Gastroesophageal sphincter (tissue), 4 donors: ENCODE measurements at regions not wholly inside any gene's neighbourhood (a gene's known extent, or its start where the extent isn't known, plus 50 kb on each side); places are given as distances from the start of the nearest gene placed in this dataset.

Experiments
- ATAC-seq: fragments of 150-250 bp; one replicate; pipeline ENCODE4 v1.9.1; 2016; ENCODE audit warnings: mild to moderate bottlenecking, moderate library complexity
- H3K27ac ChIP-seq, 4 donors: fragments of 200-600 bp; sonication (generic) in 3 of 4; 1 replicate in 3 of 4; 2 replicates in 1 of 4; pipeline ENCODE4 v1.5.1; 2016 to 2019
- H3K27me3 ChIP-seq: fragments of 200-600 bp; sonication (generic); one replicate; pipeline ENCODE4 v1.5.1; 2019
- H3K36me3 ChIP-seq, 2 donors: fragments of 200-600 bp; sonication (generic); one replicate each; pipeline ENCODE4 v1.5.1; 2019; ENCODE audit warnings: control low read depth in 1 of 2
- H3K4me1 ChIP-seq, 3 donors: fragments of 200-600 bp; sonication (generic); 1 replicate in 2 of 3; 2 replicates in 1 of 3; pipeline ENCODE4 v1.5.1; 2016 to 2019; ENCODE audit warnings: control low read depth in 2 of 3
- H3K4me3 ChIP-seq, 2 donors: fragments of 200-600 bp; sonication (generic); one replicate each; pipeline ENCODE4 v1.5.1; 2019; ENCODE audit warnings: mild to moderate bottlenecking in 1 of 2, moderate library complexity in 1 of 2
- H3K9me3 ChIP-seq, 3 donors: fragments of 200-600 bp; sonication (generic); one replicate each; pipeline ENCODE4 v1.5.1; 2017 to 2019; ENCODE audit warnings: control low read depth in 2 of 3
- EP300 ChIP-seq: sonication (generic); formaldehyde crosslinking; IDR thresholded peaks from one replicate; pipeline ENCODE4 v1.6.1; 2017; ENCODE audit warnings: antibody characterized with exemption, mild to moderate bottlenecking
- POLR2A ChIP-seq, 2 donors: fragments of 450-650 bp; IDR thresholded peaks; one replicate each; pipeline ENCODE4 v1.6.1; 2017; ENCODE audit warnings: antibody characterized with exemption in 2 of 2, mild to moderate bottlenecking in 2 of 2, moderate library complexity in 1 of 2
- POLR2AphosphoS5 ChIP-seq: sonication (generic); formaldehyde crosslinking; IDR thresholded peaks from one replicate; pipeline ENCODE4 v1.6.1; 2017; ENCODE audit warnings: antibody characterized with exemption
- WGBS, 2 donors: methylation state at CpG; one replicate each; pipeline ENCODE4 v1.1.5; 2018; ENCODE audit warnings: low coverage in 1 of 2; 5-methylcytosine and 5-hydroxymethylcytosine counted together
- TF ChIP-seq, protein P1 (sequence below), 4 experiments: fragments of 200-600 bp in 2 of 4; fragments of 450-650 bp in 2 of 4; sonication (generic) in 1 of 4; IDR thresholded peaks; one replicate each; pipeline ENCODE4 v1.5.1; 2017 to 2019; ENCODE audit warnings: antibody characterized with exemption in 4 of 4, mild to moderate bottlenecking in 2 of 4, moderate library complexity in 2 of 4

DNA sequence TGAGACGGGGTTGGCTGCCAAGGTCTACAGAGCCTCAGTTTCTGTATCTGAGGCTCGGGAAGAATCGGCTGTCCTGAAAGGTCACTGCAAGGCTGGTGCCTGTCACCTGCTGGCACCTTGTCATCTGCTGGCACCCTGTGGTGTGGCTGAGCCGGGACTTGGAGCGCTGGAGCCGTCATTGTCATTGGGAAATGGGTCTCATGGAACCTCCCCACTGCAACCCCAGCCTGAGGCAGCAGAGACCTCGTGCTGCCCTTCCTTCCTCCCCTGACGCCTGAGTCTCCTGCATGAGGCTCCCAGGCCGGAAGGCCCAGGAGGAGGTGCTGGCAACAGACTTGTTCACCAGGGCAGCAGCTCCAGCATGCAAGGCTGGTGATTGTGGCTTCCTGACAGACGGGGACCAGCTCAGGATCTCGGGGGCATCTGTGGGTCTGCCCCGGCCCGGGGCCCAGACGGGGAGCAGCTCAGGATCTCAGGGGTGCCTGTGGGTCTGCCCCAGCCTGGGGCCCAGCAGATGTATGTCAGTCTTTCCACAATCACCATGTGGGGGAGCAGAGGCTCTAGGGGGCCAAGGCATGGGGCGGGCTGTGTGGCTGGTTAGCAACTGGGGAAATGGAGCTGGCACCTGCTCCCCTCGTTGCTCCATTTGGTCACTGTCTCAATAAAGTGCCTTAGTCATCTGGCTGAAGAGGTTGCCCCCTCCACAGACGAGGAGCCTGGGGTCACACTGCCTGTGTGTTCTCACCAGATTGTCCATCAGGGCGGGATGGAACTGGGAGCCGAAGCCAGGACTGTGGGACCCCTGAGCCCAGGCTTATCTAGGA lies 668.7 kb downstream of the BRD1 start:
- no peaks in the 10 kb centered on the region for H3K4me1 ChIP-seq
- TF ChIP-seq EP300 (no peak), POLR2AphosphoS5 (no peak), POLR2A (IDR thresholded peaks at IDR 0.05) (no peak)
- TF ChIP-seq, protein P1, sequence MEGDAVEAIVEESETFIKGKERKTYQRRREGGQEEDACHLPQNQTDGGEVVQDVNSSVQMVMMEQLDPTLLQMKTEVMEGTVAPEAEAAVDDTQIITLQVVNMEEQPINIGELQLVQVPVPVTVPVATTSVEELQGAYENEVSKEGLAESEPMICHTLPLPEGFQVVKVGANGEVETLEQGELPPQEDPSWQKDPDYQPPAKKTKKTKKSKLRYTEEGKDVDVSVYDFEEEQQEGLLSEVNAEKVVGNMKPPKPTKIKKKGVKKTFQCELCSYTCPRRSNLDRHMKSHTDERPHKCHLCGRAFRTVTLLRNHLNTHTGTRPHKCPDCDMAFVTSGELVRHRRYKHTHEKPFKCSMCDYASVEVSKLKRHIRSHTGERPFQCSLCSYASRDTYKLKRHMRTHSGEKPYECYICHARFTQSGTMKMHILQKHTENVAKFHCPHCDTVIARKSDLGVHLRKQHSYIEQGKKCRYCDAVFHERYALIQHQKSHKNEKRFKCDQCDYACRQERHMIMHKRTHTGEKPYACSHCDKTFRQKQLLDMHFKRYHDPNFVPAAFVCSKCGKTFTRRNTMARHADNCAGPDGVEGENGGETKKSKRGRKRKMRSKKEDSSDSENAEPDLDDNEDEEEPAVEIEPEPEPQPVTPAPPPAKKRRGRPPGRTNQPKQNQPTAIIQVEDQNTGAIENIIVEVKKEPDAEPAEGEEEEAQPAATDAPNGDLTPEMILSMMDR (IDR thresholded peaks at IDR 0.05), result no peak
- no peaks in the 10 kb centered on the region for H3K36me3 ChIP-seq
- no peak overlapping the region for H3K27ac ChIP-seq
- WGBS, 2 donors, result 66 to 79% methylated on average over 5 to 10 of the region's 19 CpGs
- no peaks in the 10 kb centered on the region for H3K9me3 ChIP-seq
- peaks cover 87% of the 10 kb centered on the region for H3K27me3 ChIP-seq
- ATAC-seq, result no peak
- H3K4me3 ChIP-seq, result no peak overlapping the region

DNA sequence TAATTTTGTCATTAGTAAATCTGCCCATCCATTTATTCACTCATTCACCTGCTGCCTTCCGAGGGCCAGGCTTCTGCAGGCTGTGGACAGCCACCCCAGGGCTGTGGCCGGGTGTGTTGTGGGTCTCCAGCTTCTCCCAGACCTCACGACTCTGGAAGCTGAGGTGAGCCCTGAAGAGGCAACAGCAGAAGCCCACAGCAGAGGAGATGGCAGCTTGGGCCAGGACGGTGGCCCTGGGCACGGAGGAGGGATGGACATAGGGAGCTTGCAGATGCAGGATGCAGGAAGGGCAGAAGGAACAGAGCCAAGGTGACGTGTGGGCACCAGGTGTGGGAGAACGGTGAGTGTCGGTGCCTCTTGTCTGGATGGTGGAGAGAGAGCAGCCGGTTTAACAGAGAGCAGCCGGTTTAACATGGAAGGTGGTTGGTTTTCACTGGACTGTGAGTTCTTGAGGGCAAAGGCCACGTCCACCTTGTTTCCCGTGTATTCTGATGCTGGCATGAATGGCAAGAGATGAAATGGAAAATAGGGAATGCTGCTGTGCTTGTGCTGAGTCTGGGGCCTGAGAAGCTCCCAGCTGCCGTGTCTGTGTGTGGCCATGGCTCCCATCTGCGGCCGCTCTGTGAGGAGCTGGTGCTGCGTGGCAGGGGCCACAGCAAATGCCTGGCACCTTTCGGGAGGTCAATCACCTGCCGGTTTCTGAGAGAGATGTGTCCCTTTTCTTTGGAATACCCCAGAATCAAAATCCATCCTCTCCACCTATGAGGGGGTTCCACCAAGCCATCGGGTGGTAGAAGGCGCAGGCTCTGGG lies 669.9 kb downstream of the BRD1 start:
- H3K4me3 ChIP-seq, result no peak overlapping the region
- no peak for ATAC-seq

DNA sequence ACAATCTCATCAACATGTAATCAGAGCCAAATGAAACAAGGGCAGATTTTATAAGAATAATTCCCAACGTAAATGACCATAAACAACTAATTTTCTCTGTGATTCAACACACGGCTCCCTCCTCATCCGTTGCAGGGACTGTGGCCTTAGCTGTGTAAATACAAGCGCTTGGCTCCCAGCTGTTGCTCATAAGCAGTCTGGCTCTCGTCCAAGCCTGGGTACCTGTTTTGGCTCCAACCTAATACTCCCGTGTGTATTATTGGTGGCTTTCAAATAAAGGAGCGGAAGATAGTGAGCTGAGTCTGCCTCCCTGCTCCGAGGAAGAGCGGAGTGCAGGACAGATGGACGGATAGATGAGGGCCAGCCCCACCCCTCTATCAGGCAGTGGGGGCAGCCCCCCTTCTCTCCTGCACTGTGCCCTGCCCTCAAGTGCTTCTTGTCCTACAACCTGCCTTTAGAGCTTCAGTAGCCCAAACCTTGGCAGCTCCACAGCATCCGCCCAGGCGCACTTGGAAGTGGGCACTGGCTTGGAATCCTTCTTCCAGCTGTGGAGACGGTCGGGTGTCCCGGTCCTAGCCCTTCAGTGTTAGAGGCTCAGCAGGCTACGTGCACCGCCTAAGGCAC lies 670.9 kb downstream of the BRD1 start:
- Histone ChIP-seq H3K27me3 (peaks cover 91% of the 10 kb centered on the region), H3K4me1 (no peaks in the 10 kb centered on the region), H3K27ac (no peak overlapping the region), H3K9me3 (no peaks in the 10 kb centered on the region), H3K36me3 (no peaks in the 10 kb centered on the region), H3K4me3 (no peak overlapping the region)
- TF ChIP-seq POLR2AphosphoS5 (no peak), EP300 (no peak), POLR2A (IDR thresholded peaks at IDR 0.05) (no peak)
- TF ChIP-seq, protein P1 (IDR thresholded peaks at IDR 0.05), result no peak
- ATAC-seq, result no peak
- WGBS, 2 donors, result 30 to 33% methylated on average over 11 of the region's 17 CpGs

More for the DNA sequence above, 669.9 kb downstream of the BRD1 start:
- 77 to 80% methylated on average over 5 to 14 of the region's 20 CpGs for WGBS, 2 donors
- H3K27ac ChIP-seq, result no peak overlapping the region
- TF ChIP-seq, protein P1 (IDR thresholded peaks at IDR 0.05), result no peak
- TF ChIP-seq POLR2AphosphoS5, result no peak
- no peak for TF ChIP-seq POLR2A (IDR thresholded peaks at IDR 0.05)
- no peak for TF ChIP-seq EP300
- no peaks in the 10 kb centered on the region for H3K4me1 ChIP-seq
- H3K27me3 ChIP-seq, result peaks cover 88% of the 10 kb centered on the region
- H3K9me3 ChIP-seq, result no peaks in the 10 kb centered on the region
- no peaks in the 10 kb centered on the region for H3K36me3 ChIP-seq

DNA sequence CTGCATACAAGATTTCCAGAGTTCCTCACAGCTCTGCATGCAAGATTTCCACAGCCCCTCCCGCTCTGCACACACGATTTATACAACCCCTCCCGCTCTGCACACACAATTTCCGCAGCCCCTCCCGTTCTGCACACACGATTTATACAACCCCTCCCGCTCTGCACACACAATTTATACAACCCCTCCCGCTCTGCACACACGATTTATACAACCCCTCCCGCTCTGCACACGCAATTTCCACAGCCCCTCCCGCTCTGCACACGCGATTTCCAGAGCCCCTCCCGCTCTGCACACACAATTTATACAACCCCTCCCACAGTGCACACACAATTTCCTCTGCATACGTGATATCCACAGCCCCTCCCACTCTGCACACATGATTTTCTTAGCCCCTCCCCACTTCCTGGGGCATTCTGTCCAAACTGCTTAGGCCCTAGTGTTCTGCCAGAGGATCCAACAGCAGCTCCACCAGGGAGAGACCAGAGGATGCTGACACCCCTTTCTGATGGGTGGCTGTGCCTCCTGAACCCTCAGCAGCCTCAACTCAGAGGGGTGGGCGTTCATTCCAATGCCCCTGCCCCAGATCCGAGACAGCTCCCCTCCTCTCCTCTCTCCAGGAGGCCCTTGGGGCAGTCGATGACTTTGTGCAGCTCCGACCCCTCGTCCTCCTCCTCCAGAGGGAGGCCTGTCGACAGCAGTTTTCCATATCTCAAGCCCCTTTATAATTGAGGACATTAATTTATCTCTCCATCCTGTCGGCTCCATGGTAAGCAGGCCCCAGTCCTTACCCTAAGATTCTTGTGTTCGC lies 671.7 kb downstream of the BRD1 start:
- H3K4me3 ChIP-seq, result no peak overlapping the region
- ATAC-seq, result no peak
- H3K27me3 ChIP-seq, result peaks cover 91% of the 10 kb centered on the region
- 58 to 59% methylated on average over 20 of the region's 24 CpGs for WGBS, 2 donors
- no peak overlapping the region for H3K27ac ChIP-seq
- no peaks in the 10 kb centered on the region for H3K4me1 ChIP-seq
- H3K9me3 ChIP-seq, result no peaks in the 10 kb centered on the region
- H3K36me3 ChIP-seq, result no peaks in the 10 kb centered on the region
- TF ChIP-seq, protein P1 (IDR thresholded peaks at IDR 0.05), result no peak
- TF ChIP-seq EP300 (no peak), POLR2A (IDR thresholded peaks at IDR 0.05) (no peak), POLR2AphosphoS5 (no peak)
